Kidney tubule cell (primary cell): ENCODE measurements at regions not wholly inside any gene's neighbourhood (a gene's known extent, or its start where the extent isn't known, plus 50 kb on each side); places are given as distances from the start of the nearest gene placed in this dataset.

Source experiments
- DNase-seq: peaks from one replicate; pipeline ENCODE4 v3.0.0-alpha.2; 2018; ENCODE audit warnings: low spot score

- DNase-seq: no peak
Observed at GRCh38 chr5:44659334-44659733, 149.4 kb upstream of the MRPS30 start.

- no peak for DNase-seq
Observed at GRCh38 chr5:44652674-44653073, 156.1 kb upstream of the MRPS30 start.

- no peak for DNase-seq
Observed at GRCh38 chr5:44646016-44646415, 162.7 kb upstream of the MRPS30 start.

GRCh38 chr5:44645502-44645901 lies 163.2 kb upstream of the MRPS30 start:
- DNase-seq: no peak

GRCh38 chr5:44644628-44645027 lies 164.1 kb upstream of the MRPS30 start:
- DNase-seq: no peak

GRCh38 chr5:44641820-44642219 lies 166.9 kb upstream of the MRPS30 start:
- DNase-seq: no peak

GRCh38 chr5:44640945-44641456 lies 167.7 kb upstream of the MRPS30 start:
- no peak for DNase-seq

- DNase-seq: no peak
Observed at GRCh38 chr5:44637916-44638869, 170.6 kb upstream of the MRPS30 start.

GRCh38 chr5:44632344-44632743 lies 176.4 kb upstream of the MRPS30 start:
- DNase-seq: no peak

GRCh38 chr5:44626846-44627245 lies 181.9 kb upstream of the MRPS30 start:
- DNase-seq: no peak

- DNase-seq: no peak
Observed at GRCh38 chr5:44622331-44622730, 186.4 kb upstream of the MRPS30 start.

GRCh38 chr5:44619875-44620610 lies 188.7 kb upstream of the MRPS30 start:
- no peak for DNase-seq

GRCh38 chr5:44614845-44615244 lies 193.9 kb upstream of the MRPS30 start:
- DNase-seq: no peak

GRCh38 chr5:44613936-44614335 lies 194.8 kb upstream of the MRPS30 start:
- no peak for DNase-seq

- DNase-seq: no peak
Observed at GRCh38 chr5:44605926-44606325, 202.8 kb upstream of the MRPS30 start.

GRCh38 chr5:44603496-44604272 lies 205.1 kb upstream of the MRPS30 start:
- DNase-seq: no peak

- DNase-seq: no peak
Observed at GRCh38 chr5:44574678-44575077, 185.5 kb upstream of the FGF10 start.

GRCh38 chr5:44568519-44568918 lies 179.3 kb upstream of the FGF10 start:
- DNase-seq: peak; percentile 13

- no peak for DNase-seq
Observed at GRCh38 chr5:44565902-44566301, 176.7 kb upstream of the FGF10 start.

- DNase-seq: no peak
Observed at GRCh38 chr5:44565360-44565759, 176.1 kb upstream of the FGF10 start.

GRCh38 chr5:44546286-44546685 lies 157.1 kb upstream of the FGF10 start:
- no peak for DNase-seq

- no peak for DNase-seq
Observed at GRCh38 chr5:44543511-44543910, 154.3 kb upstream of the FGF10 start.
